ENCODE measurements at regions not wholly inside any gene's neighbourhood (a gene's known extent, or its start where the extent isn't known, plus 50 kb on each side); places are given as distances from the start of the nearest gene placed in this dataset.

GRCh38 chr4:14264437-14264836, 636.9 kb upstream of the BOD1L1 start:
- FAIRE-seq = no peak

GRCh38 chr4:14265651-14266050, 638.1 kb upstream of the BOD1L1 start:
- FAIRE-seq = no peak

- FAIRE-seq = no peak
Observed at GRCh38 chr4:14267373-14268060, 640.0 kb upstream of the BOD1L1 start.

GRCh38 chr4:14269824-14270223, 642.3 kb upstream of the BOD1L1 start:
- no peak for FAIRE-seq

GRCh38 chr4:14272206-14272605, 644.7 kb upstream of the BOD1L1 start:
- FAIRE-seq = no peak

GRCh38 chr4:14277505-14277904, 650.0 kb upstream of the BOD1L1 start:
- no peak for FAIRE-seq

GRCh38 chr4:14280567-14280966, 653.0 kb upstream of the BOD1L1 start:
- FAIRE-seq = no peak

- no peak for FAIRE-seq
Observed at GRCh38 chr4:14284578-14284977, 657.1 kb upstream of the BOD1L1 start.

- no peak for FAIRE-seq
Observed at GRCh38 chr4:14289708-14290107, 662.2 kb upstream of the BOD1L1 start.

- FAIRE-seq = no peak
Observed at GRCh38 chr4:14293582-14293981, 666.1 kb upstream of the BOD1L1 start.

GRCh38 chr4:14294611-14295010, 667.1 kb upstream of the BOD1L1 start:
- FAIRE-seq = no peak

- FAIRE-seq = no peak
Observed at GRCh38 chr4:14299166-14299565, 671.6 kb upstream of the BOD1L1 start.

- FAIRE-seq = no peak
Observed at GRCh38 chr4:14302021-14302420, 674.5 kb upstream of the BOD1L1 start.

- FAIRE-seq = no peak
Observed at GRCh38 chr4:14303856-14304255, 676.3 kb upstream of the BOD1L1 start.

- FAIRE-seq = no peak
Observed at GRCh38 chr4:14308229-14308651, 680.7 kb upstream of the BOD1L1 start.

GRCh38 chr4:14309431-14309830, 681.9 kb upstream of the BOD1L1 start:
- FAIRE-seq = no peak

GRCh38 chr4:14313757-14314156, 686.2 kb upstream of the BOD1L1 start:
- no peak for FAIRE-seq

- no peak for FAIRE-seq
Observed at GRCh38 chr4:14315129-14315528, 687.2 kb upstream of the CPEB2 start.

GRCh38 chr4:14317351-14317750, 684.9 kb upstream of the CPEB2 start:
- FAIRE-seq = no peak

- FAIRE-seq = no peak
Observed at GRCh38 chr4:14318671-14319070, 683.6 kb upstream of the CPEB2 start.

GRCh38 chr4:14321723-14322122, 680.6 kb upstream of the CPEB2 start:
- FAIRE-seq = no peak

GRCh38 chr4:14323191-14323590, 679.1 kb upstream of the CPEB2 start:
- no peak for FAIRE-seq

GRCh38 chr4:14329228-14329627, 673.1 kb upstream of the CPEB2 start:
- FAIRE-seq = no peak

- no peak for FAIRE-seq
Observed at GRCh38 chr4:14333616-14334015, 668.7 kb upstream of the CPEB2 start.

GRCh38 chr4:14334166-14334565, 668.1 kb upstream of the CPEB2 start:
- no peak for FAIRE-seq

Measured in endometrium (tissue), 2 donors.